HepG2 (cell line): ENCODE measurements at regions not wholly inside any gene's neighbourhood (a gene's known extent, or its start where the extent isn't known, plus 50 kb on each side); places are given as distances from the start of the nearest gene placed in this dataset.

ENCODE experiments used
- CEBPB ChIP-seq: IDR thresholded peaks from 2 replicates; pipeline ENCODE4 v1.6.1; 2011; ENCODE audit warnings: low read depth, low read length, improper control_type of control experiment, borderline replicate concordance
- HIVEP1 ChIP-seq: sonication (generic); formaldehyde crosslinking; IDR thresholded peaks from 2 replicates; pipeline ENCODE4 v1.4.0; 2020; ENCODE audit warnings: mild to moderate bottlenecking, missing genetic modification reagents
- MED1 ChIP-seq: sonication (generic); formaldehyde crosslinking; IDR thresholded peaks from 2 replicates; pipeline ENCODE4 v1.4.0; 2020; ENCODE audit warnings: missing genetic modification reagents
- NFRKB ChIP-seq: fragments of 450-650 bp; IDR thresholded peaks from 2 replicates; pipeline ENCODE4 v1.6.1; 2017
- POLR2A ChIP-seq, 2 experiments: IDR thresholded peaks; 2 replicates each; pipeline ENCODE4 v1.6.1; 2011; ENCODE audit warnings: low read depth in 2 of 2, low read length in 2 of 2, mild to moderate bottlenecking in 1 of 2, moderate library complexity in 1 of 2; ENCODE audit not compliant: insufficient read depth in 1 of 2
- RAD21 ChIP-seq: fragments of 450-650 bp; formaldehyde crosslinking; IDR thresholded peaks from 2 replicates; pipeline ENCODE4 v1.5.0; 2020; ENCODE audit warnings: mild to moderate bottlenecking
- SP2 ChIP-seq: sonication (generic); formaldehyde crosslinking; IDR thresholded peaks from 2 replicates; pipeline ENCODE4 v1.5.1; 2020; ENCODE audit warnings: mild to moderate bottlenecking, missing genetic modification reagents
- ZNF12 ChIP-seq: sonication (generic); formaldehyde crosslinking; IDR thresholded peaks from 2 replicates; pipeline ENCODE4 v1.5.0; 2020; ENCODE audit warnings: missing genetic modification reagents
- ZNF354B ChIP-seq: sonication (generic); formaldehyde crosslinking; IDR thresholded peaks from 2 replicates; pipeline ENCODE4 v1.8.0; 2022; ENCODE audit warnings: mild to moderate bottlenecking, missing genetic modification reagents
- TF ChIP-seq, protein P1 (sequence below): sonication (generic); formaldehyde crosslinking; IDR thresholded peaks from 2 replicates; pipeline ENCODE4 v1.8.0; 2022; ENCODE audit warnings: missing genetic modification reagents, mild to moderate bottlenecking, moderate library complexity, borderline replicate concordance
- TF ChIP-seq, protein P2 (sequence below): sonication (generic); formaldehyde crosslinking; IDR thresholded peaks from 2 replicates; pipeline ENCODE4 v1.5.1; 2020; ENCODE audit warnings: mild to moderate bottlenecking, missing genetic modification reagents, moderate library complexity
- TF ChIP-seq, protein P3 (sequence below): IDR thresholded peaks from 2 replicates; pipeline ENCODE4 v1.6.1; 2016; ENCODE audit warnings: low read depth, missing genetic modification reagents, missing compliant biosample characterization
- TF ChIP-seq, protein P4 (sequence below): sonication (generic); formaldehyde crosslinking; IDR thresholded peaks from 2 replicates; pipeline ENCODE4 v1.4.0; 2020; ENCODE audit warnings: mild to moderate bottlenecking, missing genetic modification reagents
- TF ChIP-seq, protein P5 (sequence below): sonication (generic); formaldehyde crosslinking; IDR thresholded peaks from 2 replicates; pipeline ENCODE4 v1.5.0; 2020; ENCODE audit warnings: mild to moderate bottlenecking, missing genetic modification reagents, moderate library complexity

DNA sequence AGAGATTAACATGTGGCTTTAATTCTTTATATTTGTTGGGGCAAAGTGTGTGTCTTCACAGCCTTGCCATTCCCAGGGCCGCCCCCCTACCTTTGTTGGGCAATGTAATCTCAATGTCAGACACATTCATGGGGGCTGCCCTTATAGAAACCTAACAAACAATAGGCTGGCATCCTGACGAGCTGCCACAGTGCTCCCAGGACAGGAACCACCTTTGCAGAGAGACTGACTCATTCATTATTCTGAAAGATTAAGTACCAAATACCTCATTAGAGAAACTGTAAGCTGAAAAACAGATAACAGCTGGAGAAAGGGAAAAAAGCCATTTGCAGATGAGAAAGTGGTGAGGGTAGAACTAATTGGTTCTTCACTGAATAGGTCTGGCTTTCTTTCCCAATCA is 1587.5 kb upstream of the PIK3C3 start:
- TF ChIP-seq ZNF12 (CRISPR knock-in tag) (no peak), MED1 (CRISPR knock-in tag) (no peak), NFRKB (no peak), POLR2A (IDR thresholded peaks at IDR 0.05; ENCODE audit: insufficient read depth in 1 of 2, low read depth in 2 of 2, low read length in 2 of 2) (no peak), ZNF354B (CRISPR knock-in tag) (no peak), HIVEP1 (CRISPR knock-in tag) (no peak), CEBPB (no peak), RAD21 (CRISPR knock-in tag) (no peak), SP2 (CRISPR knock-in tag) (no peak)
- TF ChIP-seq, protein P1, sequence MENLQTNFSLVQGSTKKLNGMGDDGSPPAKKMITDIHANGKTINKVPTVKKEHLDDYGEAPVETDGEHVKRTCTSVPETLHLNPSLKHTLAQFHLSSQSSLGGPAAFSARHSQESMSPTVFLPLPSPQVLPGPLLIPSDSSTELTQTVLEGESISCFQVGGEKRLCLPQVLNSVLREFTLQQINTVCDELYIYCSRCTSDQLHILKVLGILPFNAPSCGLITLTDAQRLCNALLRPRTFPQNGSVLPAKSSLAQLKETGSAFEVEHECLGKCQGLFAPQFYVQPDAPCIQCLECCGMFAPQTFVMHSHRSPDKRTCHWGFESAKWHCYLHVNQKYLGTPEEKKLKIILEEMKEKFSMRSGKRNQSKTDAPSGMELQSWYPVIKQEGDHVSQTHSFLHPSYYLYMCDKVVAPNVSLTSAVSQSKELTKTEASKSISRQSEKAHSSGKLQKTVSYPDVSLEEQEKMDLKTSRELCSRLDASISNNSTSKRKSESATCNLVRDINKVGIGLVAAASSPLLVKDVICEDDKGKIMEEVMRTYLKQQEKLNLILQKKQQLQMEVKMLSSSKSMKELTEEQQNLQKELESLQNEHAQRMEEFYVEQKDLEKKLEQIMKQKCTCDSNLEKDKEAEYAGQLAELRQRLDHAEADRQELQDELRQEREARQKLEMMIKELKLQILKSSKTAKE (CRISPR knock-in tag) = no peak
- TF ChIP-seq, protein P2, sequence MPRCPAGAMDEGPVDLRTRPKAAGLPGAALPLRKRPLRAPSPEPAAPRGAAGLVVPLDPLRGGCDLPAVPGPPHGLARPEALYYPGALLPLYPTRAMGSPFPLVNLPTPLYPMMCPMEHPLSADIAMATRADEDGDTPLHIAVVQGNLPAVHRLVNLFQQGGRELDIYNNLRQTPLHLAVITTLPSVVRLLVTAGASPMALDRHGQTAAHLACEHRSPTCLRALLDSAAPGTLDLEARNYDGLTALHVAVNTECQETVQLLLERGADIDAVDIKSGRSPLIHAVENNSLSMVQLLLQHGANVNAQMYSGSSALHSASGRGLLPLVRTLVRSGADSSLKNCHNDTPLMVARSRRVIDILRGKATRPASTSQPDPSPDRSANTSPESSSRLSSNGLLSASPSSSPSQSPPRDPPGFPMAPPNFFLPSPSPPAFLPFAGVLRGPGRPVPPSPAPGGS (CRISPR knock-in tag) = no peak
- TF ChIP-seq, protein P3, sequence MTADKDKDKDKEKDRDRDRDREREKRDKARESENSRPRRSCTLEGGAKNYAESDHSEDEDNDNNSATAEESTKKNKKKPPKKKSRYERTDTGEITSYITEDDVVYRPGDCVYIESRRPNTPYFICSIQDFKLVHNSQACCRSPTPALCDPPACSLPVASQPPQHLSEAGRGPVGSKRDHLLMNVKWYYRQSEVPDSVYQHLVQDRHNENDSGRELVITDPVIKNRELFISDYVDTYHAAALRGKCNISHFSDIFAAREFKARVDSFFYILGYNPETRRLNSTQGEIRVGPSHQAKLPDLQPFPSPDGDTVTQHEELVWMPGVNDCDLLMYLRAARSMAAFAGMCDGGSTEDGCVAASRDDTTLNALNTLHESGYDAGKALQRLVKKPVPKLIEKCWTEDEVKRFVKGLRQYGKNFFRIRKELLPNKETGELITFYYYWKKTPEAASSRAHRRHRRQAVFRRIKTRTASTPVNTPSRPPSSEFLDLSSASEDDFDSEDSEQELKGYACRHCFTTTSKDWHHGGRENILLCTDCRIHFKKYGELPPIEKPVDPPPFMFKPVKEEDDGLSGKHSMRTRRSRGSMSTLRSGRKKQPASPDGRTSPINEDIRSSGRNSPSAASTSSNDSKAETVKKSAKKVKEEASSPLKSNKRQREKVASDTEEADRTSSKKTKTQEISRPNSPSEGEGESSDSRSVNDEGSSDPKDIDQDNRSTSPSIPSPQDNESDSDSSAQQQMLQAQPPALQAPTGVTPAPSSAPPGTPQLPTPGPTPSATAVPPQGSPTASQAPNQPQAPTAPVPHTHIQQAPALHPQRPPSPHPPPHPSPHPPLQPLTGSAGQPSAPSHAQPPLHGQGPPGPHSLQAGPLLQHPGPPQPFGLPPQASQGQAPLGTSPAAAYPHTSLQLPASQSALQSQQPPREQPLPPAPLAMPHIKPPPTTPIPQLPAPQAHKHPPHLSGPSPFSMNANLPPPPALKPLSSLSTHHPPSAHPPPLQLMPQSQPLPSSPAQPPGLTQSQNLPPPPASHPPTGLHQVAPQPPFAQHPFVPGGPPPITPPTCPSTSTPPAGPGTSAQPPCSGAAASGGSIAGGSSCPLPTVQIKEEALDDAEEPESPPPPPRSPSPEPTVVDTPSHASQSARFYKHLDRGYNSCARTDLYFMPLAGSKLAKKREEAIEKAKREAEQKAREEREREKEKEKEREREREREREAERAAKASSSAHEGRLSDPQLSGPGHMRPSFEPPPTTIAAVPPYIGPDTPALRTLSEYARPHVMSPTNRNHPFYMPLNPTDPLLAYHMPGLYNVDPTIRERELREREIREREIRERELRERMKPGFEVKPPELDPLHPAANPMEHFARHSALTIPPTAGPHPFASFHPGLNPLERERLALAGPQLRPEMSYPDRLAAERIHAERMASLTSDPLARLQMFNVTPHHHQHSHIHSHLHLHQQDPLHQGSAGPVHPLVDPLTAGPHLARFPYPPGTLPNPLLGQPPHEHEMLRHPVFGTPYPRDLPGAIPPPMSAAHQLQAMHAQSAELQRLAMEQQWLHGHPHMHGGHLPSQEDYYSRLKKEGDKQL (CRISPR knock-in tag) = no peak
- TF ChIP-seq, protein P4, sequence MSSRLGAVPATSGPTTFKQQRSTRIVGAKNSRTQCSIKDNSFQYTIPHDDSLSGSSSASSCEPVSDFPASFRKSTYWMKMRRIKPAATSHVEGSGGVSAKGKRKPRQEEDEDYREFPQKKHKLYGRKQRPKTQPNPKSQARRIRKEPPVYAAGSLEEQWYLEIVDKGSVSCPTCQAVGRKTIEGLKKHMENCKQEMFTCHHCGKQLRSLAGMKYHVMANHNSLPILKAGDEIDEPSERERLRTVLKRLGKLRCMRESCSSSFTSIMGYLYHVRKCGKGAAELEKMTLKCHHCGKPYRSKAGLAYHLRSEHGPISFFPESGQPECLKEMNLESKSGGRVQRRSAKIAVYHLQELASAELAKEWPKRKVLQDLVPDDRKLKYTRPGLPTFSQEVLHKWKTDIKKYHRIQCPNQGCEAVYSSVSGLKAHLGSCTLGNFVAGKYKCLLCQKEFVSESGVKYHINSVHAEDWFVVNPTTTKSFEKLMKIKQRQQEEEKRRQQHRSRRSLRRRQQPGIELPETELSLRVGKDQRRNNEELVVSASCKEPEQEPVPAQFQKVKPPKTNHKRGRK (CRISPR knock-in tag) = no peak
- TF ChIP-seq, protein P5, sequence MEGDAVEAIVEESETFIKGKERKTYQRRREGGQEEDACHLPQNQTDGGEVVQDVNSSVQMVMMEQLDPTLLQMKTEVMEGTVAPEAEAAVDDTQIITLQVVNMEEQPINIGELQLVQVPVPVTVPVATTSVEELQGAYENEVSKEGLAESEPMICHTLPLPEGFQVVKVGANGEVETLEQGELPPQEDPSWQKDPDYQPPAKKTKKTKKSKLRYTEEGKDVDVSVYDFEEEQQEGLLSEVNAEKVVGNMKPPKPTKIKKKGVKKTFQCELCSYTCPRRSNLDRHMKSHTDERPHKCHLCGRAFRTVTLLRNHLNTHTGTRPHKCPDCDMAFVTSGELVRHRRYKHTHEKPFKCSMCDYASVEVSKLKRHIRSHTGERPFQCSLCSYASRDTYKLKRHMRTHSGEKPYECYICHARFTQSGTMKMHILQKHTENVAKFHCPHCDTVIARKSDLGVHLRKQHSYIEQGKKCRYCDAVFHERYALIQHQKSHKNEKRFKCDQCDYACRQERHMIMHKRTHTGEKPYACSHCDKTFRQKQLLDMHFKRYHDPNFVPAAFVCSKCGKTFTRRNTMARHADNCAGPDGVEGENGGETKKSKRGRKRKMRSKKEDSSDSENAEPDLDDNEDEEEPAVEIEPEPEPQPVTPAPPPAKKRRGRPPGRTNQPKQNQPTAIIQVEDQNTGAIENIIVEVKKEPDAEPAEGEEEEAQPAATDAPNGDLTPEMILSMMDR (CRISPR knock-in tag) = no peak
